ENCODE measurements at regions not wholly inside any gene's neighbourhood (a gene's known extent, or its start where the extent isn't known, plus 50 kb on each side); places are given as distances from the start of the nearest gene placed in this dataset.

- no peak overlapping the region for H3K4me3 ChIP-seq (ENCODE audit: severe bottlenecking)
- H3K27me3 ChIP-seq (ENCODE audit: insufficient read depth, poor library complexity, severe bottlenecking) = no peaks in the 10 kb centered on the region
- no peak overlapping the region for H3K27ac ChIP-seq (ENCODE audit: poor library complexity, severe bottlenecking)
- no peaks in the 10 kb centered on the region for H3K4me1 ChIP-seq (ENCODE audit: insufficient read depth, poor library complexity, severe bottlenecking)
- no peaks in the 10 kb centered on the region for H3K36me3 ChIP-seq (ENCODE audit: low read depth)
- TF ChIP-seq CTCF (IDR thresholded peaks at IDR 0.05; ENCODE audit: poor library complexity, severe bottlenecking) = no peak
- no peaks in the 10 kb centered on the region for H3K9me3 ChIP-seq (ENCODE audit: severe bottlenecking)
- DNase-seq (ENCODE audit: low spot score) (no peak), ATAC-seq (ENCODE audit: low read depth) (no peak)
Observed at GRCh38 chr9:106085479-106085878, 391.1 kb downstream of the TMEM38B start.

DNA sequence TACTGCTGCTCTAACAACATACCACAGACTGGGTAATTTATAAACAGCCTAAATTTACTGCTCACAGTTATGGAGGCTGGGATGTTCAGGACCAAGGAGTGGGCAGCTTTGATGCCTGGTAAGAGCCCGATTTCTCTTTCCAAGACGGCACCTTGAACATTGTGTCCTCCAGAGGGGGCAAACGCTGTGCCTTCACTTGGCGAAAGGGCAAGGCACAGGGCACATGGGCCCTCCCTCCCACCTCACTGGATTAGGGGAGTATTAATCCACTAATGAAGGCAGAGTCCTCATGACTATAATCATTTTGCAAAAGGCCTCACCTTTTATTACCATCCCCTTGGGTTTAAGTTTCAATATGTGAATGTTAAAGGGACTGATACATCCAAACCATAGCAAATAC lies 397.7 kb downstream of the TMEM38B start:
- no peak for TF ChIP-seq CTCF (IDR thresholded peaks at IDR 0.05; ENCODE audit: poor library complexity, severe bottlenecking)
- ATAC-seq (ENCODE audit: low read depth) = no peak

GRCh38 chr9:106102821-106103220 lies 408.5 kb downstream of the TMEM38B start:
- DNase-seq (ENCODE audit: low spot score) = no peak
- no peak for ATAC-seq (ENCODE audit: low read depth)
- no peak overlapping the region for H3K4me3 ChIP-seq (ENCODE audit: severe bottlenecking)
- no peaks in the 10 kb centered on the region for H3K36me3 ChIP-seq (ENCODE audit: low read depth)
- TF ChIP-seq CTCF (IDR thresholded peaks at IDR 0.05; ENCODE audit: poor library complexity, severe bottlenecking) = no peak
- H3K4me1 ChIP-seq (ENCODE audit: insufficient read depth, poor library complexity, severe bottlenecking) = no peaks in the 10 kb centered on the region
- H3K27me3 ChIP-seq (ENCODE audit: insufficient read depth, poor library complexity, severe bottlenecking) = no peaks in the 10 kb centered on the region
- no peaks in the 10 kb centered on the region for H3K9me3 ChIP-seq (ENCODE audit: severe bottlenecking)
- no peak overlapping the region for H3K27ac ChIP-seq (ENCODE audit: poor library complexity, severe bottlenecking)

More for the DNA sequence above, 397.7 kb downstream of the TMEM38B start:
- Histone ChIP-seq H3K4me3 (ENCODE audit: severe bottlenecking) (no peak overlapping the region), H3K27ac (ENCODE audit: poor library complexity, severe bottlenecking) (no peak overlapping the region), H3K9me3 (ENCODE audit: severe bottlenecking) (no peaks in the 10 kb centered on the region), H3K27me3 (ENCODE audit: insufficient read depth, poor library complexity, severe bottlenecking) (no peaks in the 10 kb centered on the region), H3K36me3 (ENCODE audit: low read depth) (no peaks in the 10 kb centered on the region), H3K4me1 (ENCODE audit: insufficient read depth, poor library complexity, severe bottlenecking) (no peaks in the 10 kb centered on the region)
- no peak for DNase-seq (ENCODE audit: low spot score)

- Histone ChIP-seq H3K27ac (ENCODE audit: poor library complexity, severe bottlenecking) (no peak overlapping the region), H3K9me3 (ENCODE audit: severe bottlenecking) (no peaks in the 10 kb centered on the region), H3K4me3 (ENCODE audit: severe bottlenecking) (no peak overlapping the region), H3K4me1 (ENCODE audit: insufficient read depth, poor library complexity, severe bottlenecking) (no peaks in the 10 kb centered on the region), H3K27me3 (ENCODE audit: insufficient read depth, poor library complexity, severe bottlenecking) (no peaks in the 10 kb centered on the region), H3K36me3 (ENCODE audit: low read depth) (no peaks in the 10 kb centered on the region)
- DNase-seq (ENCODE audit: low spot score) = no peak
- no peak for TF ChIP-seq CTCF (IDR thresholded peaks at IDR 0.05; ENCODE audit: poor library complexity, severe bottlenecking)
- no peak for ATAC-seq (ENCODE audit: low read depth)
Observed at GRCh38 chr9:106104887-106105286, 410.5 kb downstream of the TMEM38B start.

GRCh38 chr9:106106396-106106795 lies 412.1 kb downstream of the TMEM38B start:
- H3K9me3 ChIP-seq (ENCODE audit: severe bottlenecking) = no peaks in the 10 kb centered on the region
- no peaks in the 10 kb centered on the region for H3K4me1 ChIP-seq (ENCODE audit: insufficient read depth, poor library complexity, severe bottlenecking)
- no peak overlapping the region for H3K27ac ChIP-seq (ENCODE audit: poor library complexity, severe bottlenecking)
- ATAC-seq (ENCODE audit: low read depth) = no peak
- no peaks in the 10 kb centered on the region for H3K36me3 ChIP-seq (ENCODE audit: low read depth)
- no peak overlapping the region for H3K4me3 ChIP-seq (ENCODE audit: severe bottlenecking)
- TF ChIP-seq CTCF (IDR thresholded peaks at IDR 0.05; ENCODE audit: poor library complexity, severe bottlenecking) = no peak
- no peaks in the 10 kb centered on the region for H3K27me3 ChIP-seq (ENCODE audit: insufficient read depth, poor library complexity, severe bottlenecking)
- DNase-seq (ENCODE audit: low spot score) = no peak

Data from RWPE2 (cell line).